GM12872 (cell line): ENCODE measurements at regions not wholly inside any gene's neighbourhood (a gene's known extent, or its start where the extent isn't known, plus 50 kb on each side); places are given as distances from the start of the nearest gene placed in this dataset.

Experiments used
- TF ChIP-seq, protein P1 (sequence below): IDR thresholded peaks from 3 replicates; pipeline ENCODE4 v1.5.1; 2011; ENCODE audit warnings: low read depth, mild to moderate bottlenecking, low read length, moderate library complexity; ENCODE audit not compliant: insufficient read depth

DNA sequence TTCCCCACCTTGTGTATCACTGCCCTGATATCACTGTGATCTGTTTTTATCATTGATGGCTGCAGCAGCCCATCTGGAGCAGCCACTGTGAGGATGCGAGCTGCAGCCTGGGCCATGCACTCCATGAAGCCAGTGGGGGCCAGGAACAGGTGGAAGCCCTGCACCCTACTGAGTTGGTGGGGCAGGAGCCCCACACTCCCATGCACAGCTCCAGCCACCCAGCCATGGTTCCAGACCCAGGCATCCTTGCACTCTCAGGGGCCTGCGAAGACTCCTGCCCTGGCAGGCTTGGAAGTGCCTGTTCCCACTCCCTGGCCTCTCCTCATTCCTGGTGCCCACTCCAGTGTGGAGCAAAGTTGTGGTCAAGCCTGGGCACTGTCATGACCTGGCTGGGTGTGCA is 424.0 kb upstream of the FZD8 start:
- TF ChIP-seq, protein P1, sequence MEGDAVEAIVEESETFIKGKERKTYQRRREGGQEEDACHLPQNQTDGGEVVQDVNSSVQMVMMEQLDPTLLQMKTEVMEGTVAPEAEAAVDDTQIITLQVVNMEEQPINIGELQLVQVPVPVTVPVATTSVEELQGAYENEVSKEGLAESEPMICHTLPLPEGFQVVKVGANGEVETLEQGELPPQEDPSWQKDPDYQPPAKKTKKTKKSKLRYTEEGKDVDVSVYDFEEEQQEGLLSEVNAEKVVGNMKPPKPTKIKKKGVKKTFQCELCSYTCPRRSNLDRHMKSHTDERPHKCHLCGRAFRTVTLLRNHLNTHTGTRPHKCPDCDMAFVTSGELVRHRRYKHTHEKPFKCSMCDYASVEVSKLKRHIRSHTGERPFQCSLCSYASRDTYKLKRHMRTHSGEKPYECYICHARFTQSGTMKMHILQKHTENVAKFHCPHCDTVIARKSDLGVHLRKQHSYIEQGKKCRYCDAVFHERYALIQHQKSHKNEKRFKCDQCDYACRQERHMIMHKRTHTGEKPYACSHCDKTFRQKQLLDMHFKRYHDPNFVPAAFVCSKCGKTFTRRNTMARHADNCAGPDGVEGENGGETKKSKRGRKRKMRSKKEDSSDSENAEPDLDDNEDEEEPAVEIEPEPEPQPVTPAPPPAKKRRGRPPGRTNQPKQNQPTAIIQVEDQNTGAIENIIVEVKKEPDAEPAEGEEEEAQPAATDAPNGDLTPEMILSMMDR, result no peak

DNA sequence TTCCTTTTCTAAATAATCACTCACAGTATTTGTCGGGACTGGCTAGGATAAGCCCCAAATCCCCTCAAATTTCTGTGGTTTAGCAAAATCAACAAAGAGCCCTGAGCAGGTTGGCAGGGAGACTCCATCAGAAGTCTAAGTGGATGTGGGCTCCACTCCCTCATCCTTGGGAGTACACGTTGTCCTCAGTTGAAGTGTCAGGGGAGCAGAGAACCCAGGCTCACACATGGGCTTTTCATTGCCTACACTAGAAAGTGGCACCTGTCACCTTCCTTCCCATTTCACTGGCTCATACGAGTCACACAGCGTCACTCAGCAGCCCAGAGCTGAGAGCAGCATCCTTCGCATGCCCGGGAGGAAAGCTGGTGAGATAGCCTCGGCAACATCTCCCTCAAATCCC is 421.3 kb upstream of the FZD8 start:
- TF ChIP-seq, protein P1, result no peak

DNA sequence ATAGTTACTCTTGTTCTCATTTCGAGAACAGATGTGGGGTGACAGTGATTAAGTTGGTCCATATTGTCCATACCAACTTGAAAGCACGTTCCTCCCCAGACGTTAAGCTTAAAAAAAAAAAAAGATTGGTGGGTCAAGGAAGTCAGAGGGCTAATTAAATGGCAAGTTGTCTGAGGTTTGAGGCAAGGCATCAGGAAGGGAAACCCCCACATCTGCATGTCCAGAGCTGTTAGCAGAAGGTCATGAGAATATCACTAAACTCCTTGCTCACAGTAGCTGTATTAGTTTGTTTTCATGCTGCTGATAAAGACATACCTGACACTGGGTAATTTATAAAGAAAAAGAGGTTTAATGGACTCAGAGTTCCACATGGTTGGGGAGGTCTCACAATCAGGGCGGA is 415.6 kb upstream of the FZD8 start:
- TF ChIP-seq, protein P1, result no peak

DNA sequence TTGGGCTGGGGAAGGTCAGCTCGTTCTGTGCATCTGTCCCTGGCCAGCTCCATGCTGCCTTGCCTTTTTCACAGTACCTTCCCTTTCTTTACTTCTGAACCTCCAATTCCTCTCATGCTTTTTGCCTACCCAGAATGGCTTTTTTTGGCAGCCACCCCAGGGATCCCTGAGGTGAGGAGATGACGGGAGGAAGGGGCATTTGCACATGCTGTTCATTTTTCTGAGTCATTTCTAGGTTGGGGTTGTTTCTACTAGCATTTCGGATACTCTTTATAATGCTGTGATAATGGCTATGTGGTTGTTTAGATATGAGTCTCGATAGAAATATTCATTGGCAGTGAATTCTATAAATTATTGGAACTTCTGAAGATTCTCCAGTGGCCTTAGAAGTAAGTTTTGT is 415.1 kb upstream of the FZD8 start:
- TF ChIP-seq, protein P1, result no peak

DNA sequence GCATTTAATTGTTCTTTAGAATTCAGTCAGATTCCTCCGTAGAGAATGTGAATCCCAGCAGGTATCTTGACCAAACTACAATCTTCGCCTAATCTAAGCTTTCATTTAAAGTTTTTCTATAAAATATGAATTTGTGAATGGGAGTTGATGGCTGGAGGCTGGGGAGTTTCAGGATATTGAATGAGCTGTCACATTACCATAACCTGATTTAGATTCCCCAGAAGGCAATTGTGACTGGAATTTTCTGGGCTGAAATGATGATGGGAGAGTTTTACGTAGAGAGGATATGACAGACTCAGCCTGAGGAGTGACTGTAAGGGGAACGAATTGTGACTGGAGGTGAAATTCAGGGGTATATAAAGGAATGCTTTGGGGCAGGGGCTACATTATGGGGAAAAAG is 411.7 kb upstream of the FZD8 start:
- TF ChIP-seq, protein P1, result no peak

DNA sequence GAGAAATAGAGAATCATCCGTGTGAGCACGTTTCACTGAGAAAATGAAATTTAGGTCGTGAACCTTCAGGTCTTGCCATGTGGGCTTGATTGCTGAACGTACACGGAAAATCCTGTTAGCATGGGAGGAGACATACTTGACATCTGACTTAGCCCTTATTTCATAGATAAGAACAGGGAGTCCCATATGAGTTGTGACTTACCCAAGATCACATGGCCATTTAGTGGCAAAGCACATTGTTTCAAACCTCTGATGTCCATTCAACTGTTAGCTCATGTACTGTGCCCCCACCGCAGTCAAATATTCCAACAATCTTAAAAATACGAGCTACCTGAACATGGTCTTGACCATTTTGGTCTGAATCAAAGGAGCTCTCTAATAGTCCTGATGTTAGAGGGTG is 411.2 kb upstream of the FZD8 start:
- TF ChIP-seq, protein P1, result no peak

DNA sequence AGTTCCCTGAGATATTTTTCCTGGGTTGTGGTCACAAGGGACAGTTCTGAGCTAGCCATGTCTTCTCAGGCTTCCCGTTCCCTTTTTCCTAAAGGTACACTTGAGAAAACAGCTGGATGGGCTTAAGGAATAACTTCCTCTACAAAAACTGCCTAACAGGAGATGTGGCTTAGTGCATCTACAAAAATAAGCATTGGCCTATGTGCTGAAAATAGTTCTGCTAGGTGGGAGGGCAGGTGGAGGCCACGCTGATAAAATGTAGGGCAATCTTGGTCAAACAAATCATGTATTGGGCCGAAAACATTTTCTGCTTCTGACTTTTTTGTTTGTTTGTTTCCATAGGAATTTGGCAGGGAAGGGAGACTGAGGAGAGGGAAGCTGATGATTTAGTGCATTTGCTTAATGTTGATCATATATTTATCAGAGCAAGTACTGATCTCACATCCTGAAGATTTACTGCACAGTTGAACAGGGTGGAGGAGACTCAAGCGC is 409.4 kb upstream of the FZD8 start:
- TF ChIP-seq, protein P1, result no peak
